Left lung (tissue), 4 donors: ENCODE measurements at regions not wholly inside any gene's neighbourhood (a gene's known extent, or its start where the extent isn't known, plus 50 kb on each side); places are given as distances from the start of the nearest gene placed in this dataset.

ENCODE experiments used
- ATAC-seq: fragments of 200-7000 bp; cut with Tn5 transposase; one replicate; pipeline ENCODE4 v1.9.1; 2020; ENCODE audit warnings: moderate library complexity
- DNase-seq, 4 donors: peaks; one replicate each; pipeline ENCODE4 v3.0.0-alpha.2; 2013 to 2020
- H3K27ac ChIP-seq, 2 donors: fragments of 200-600 bp; sonication (generic) in 1 of 2; one replicate each; pipeline versions ENCODE4 v1.5.0 to v1.8.0; 2020 to 2021
- H3K27me3 ChIP-seq, 2 donors: fragments of 200-600 bp; sonication (generic) in 1 of 2; one replicate each; pipeline versions ENCODE4 v1.5.0 to v1.8.0; 2020 to 2021
- H3K36me3 ChIP-seq, 2 donors: fragments of 200-600 bp; sonication (generic) in 1 of 2; one replicate each; pipeline versions ENCODE4 v1.5.0 to v1.8.0; 2020 to 2021
- H3K4me1 ChIP-seq, 2 donors: fragments of 200-600 bp; one replicate each; pipeline ENCODE4 v1.8.0; 2021
- H3K4me3 ChIP-seq, 2 donors: fragments of 200-600 bp; sonication (generic) in 1 of 2; one replicate each; pipeline versions ENCODE4 v1.5.0 to v1.8.0; 2020 to 2021; ENCODE audit warnings: mild to moderate bottlenecking in 1 of 2
- H3K9me3 ChIP-seq, 2 donors: fragments of 200-600 bp; sonication (generic) in 1 of 2; one replicate each; pipeline versions ENCODE4 v1.5.0 to v1.8.0; 2020 to 2021
- CTCF ChIP-seq, 2 donors: fragments of 200-600 bp; sonication (generic) in 1 of 2; IDR thresholded peaks; one replicate each; pipeline versions ENCODE4 v1.5.0 to v1.8.0; 2021; ENCODE audit warnings: antibody characterized with exemption in 2 of 2
- intact Hi-C, 2 donors: fragments of 100-400 bp; cut with DNase I; formaldehyde crosslinking; loops; one replicate each; pipeline versions ENCODE4 v1.11.2 to v1.14.2; 2022
- donor health status: DM: no; HTN: yes; CAD: no.
- donor health status: DM: no; HTN: no; CAD: no.

GRCh38 chr18:30527917-30528316, 514.6 kb downstream of the DSC3 start:
- ATAC-seq, result no peak
- intact Hi-C loops, result no loop called here

DNA sequence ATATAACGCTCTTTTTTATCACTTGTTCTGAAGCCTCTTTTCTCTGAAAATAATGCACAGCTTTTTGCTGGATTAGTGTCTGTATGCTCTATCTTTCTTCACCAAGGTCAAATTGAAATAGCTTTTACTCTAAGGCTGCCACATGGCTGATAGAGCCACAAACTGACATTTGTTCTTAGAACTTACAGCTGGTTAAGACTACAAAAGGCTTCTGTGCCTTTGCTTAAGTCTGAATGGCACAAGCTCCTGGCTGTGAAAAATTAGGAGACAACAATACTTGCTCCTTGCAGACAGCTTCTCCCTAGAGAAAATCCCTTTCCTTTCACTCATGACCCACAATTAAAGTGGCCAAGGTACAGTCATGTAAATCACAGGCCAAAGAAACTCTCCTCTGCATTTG, 515.3 kb downstream of the DSC3 start:
- H3K27me3 ChIP-seq, result no peaks in the 10 kb centered on the region
- no peaks in the 10 kb centered on the region for H3K4me1 ChIP-seq
- DNase-seq, result no peak
- no peaks in the 10 kb centered on the region for H3K9me3 ChIP-seq
- intact Hi-C loops, result no loop called here
- ATAC-seq, result no peak
- H3K36me3 ChIP-seq, result no peaks in the 10 kb centered on the region
- no peak overlapping the region for H3K27ac ChIP-seq
- no peak for TF ChIP-seq CTCF (IDR thresholded peaks at IDR 0.05)
- H3K4me3 ChIP-seq, result no peak overlapping the region

More at GRCh38 chr18:30527917-30528316, 514.6 kb downstream of the DSC3 start:
- TF ChIP-seq CTCF (IDR thresholded peaks at IDR 0.05), result no peak
- Histone ChIP-seq H3K9me3 (no peaks in the 10 kb centered on the region), H3K27me3 (no peaks in the 10 kb centered on the region), H3K4me3 (no peak overlapping the region), H3K4me1 (no peaks in the 10 kb centered on the region), H3K27ac (no peak overlapping the region), H3K36me3 (no peaks in the 10 kb centered on the region)
- DNase-seq, result no peak

DNA sequence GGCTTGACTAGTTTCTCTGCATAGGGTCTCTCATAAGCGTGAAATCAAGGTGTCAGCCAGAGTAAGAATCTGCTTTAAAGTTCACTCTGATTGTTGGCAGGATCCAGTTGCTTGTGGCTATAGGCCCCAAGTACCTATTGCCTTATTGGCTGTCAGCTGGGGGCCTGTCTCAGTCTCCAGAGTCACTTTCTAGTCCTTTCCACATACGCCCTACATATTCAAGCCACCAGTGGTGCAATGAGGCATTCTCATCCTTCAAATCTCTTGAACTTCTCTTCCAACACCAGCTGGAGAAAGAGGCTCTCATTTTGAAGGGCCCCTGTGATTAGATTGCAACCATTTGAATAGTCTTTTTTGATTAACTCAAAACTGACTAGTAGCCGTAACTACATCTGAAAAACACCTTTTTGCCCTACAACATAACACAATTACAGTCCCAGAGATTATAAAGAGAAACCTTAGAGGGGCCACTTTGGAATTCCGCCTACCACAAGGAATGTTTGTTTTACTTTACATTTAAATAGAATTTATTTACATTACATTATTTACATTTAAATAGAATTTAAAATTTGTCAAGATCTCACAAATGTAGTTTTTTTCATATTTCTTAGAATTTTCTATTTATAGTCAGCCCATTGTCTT, 520.1 kb downstream of the DSC3 start:
- DNase-seq (no peak), ATAC-seq (no peak)
- Histone ChIP-seq H3K9me3 (no peaks in the 10 kb centered on the region), H3K4me3 (no peak overlapping the region), H3K27me3 (no peaks in the 10 kb centered on the region), H3K36me3 (no peaks in the 10 kb centered on the region), H3K4me1 (no peaks in the 10 kb centered on the region), H3K27ac (no peak overlapping the region)
- TF ChIP-seq CTCF (IDR thresholded peaks at IDR 0.05), result no peak
- intact Hi-C loops, result no loop called here

DNA sequence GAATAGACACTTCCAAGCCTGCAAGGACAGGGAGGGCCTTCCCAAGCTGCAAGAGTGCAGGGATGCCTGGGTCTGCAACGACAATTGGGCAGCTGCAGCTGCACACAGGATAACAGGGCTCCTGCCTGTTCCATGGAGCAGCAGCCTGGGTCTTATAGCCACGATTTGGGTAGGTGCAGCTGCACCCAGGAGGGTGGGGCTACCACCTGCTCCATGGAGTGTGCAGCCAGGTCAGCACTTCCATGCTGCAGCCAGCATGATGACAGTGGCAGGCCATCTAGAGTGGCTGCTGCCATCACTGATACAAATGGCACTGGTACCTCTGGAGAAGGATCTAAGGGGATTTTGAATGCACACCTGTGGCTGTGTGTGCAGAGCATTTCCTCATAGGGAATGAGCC, 528.5 kb downstream of the DSC3 start:
- H3K4me1 ChIP-seq, result no peaks in the 10 kb centered on the region
- peak in 1 of 4 donors; percentile 14 for DNase-seq
- intact Hi-C loops, result no loop called here
- no peaks in the 10 kb centered on the region for H3K36me3 ChIP-seq
- H3K4me3 ChIP-seq, result no peak overlapping the region
- H3K27me3 ChIP-seq, result no peaks in the 10 kb centered on the region
- H3K9me3 ChIP-seq, result peaks cover 0 to 2% of the 10 kb centered on the region in 2 donors
- H3K27ac ChIP-seq, result no peak overlapping the region
- no peak for ATAC-seq
- no peak for TF ChIP-seq CTCF (IDR thresholded peaks at IDR 0.05)

GRCh38 chr18:30512872-30513271, 529.7 kb downstream of the DSC3 start:
- peaks cover 0 to 2% of the 10 kb centered on the region in 2 donors for H3K9me3 ChIP-seq
- no peaks in the 10 kb centered on the region for H3K4me1 ChIP-seq
- no peak for ATAC-seq
- no peak overlapping the region for H3K27ac ChIP-seq
- intact Hi-C loops, result no loop called here
- no peak for TF ChIP-seq CTCF (IDR thresholded peaks at IDR 0.05)
- H3K27me3 ChIP-seq, result no peaks in the 10 kb centered on the region
- H3K4me3 ChIP-seq, result no peak overlapping the region
- H3K36me3 ChIP-seq, result no peaks in the 10 kb centered on the region
- peak in 1 of 4 donors; percentile 53 for DNase-seq
